ENCODE measurements at regions not wholly inside any gene's neighbourhood (a gene's known extent, or its start where the extent isn't known, plus 50 kb on each side); places are given as distances from the start of the nearest gene placed in this dataset.
"Not testable (repeated sequence)": the region's sequence is repeated elsewhere in the genome, so short reads cannot be mapped to it uniquely, and the experiment has no call there.

DNA sequence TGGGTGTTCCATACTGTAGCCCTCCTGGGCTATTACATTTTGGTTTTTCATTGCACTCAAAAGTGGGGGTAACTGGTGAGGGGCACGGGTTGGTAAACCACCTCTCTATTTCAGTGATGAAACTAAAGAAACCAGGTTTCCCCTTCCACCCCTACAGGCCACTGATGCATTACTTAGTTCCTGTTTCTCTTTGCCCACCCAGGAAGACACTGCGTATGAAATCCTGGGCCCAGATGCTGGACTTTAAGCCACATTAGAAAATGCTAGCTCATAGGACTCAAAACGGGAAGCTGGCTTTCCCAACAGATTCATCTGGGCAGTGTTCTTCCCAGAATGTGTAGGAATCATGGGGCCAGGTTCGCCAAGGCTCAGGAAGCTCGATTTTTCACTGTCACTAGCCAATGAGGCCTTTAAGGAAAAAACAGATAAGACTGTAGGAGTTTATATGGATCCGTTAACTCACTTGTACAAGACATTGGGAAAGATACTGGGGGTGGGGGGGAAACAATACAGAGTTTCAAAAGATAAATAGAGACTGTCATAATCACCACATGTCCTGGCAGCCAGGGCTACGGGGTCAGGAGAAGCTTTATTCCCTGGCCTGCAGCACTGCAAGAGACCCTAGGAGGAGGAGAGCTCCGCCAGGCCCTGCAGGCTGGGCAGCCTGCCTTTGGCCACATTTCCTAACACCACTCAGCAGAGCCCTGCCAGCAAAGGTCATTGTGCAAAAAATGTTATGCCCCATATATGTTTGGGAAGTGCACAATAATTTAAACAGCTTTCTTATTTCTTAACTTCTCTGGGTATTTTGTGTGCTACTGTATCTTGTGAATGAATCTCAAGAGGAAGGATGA is 228.5 kb upstream of the PLGLB2 start:
- not testable (repeated sequence) for DNase-seq

DNA sequence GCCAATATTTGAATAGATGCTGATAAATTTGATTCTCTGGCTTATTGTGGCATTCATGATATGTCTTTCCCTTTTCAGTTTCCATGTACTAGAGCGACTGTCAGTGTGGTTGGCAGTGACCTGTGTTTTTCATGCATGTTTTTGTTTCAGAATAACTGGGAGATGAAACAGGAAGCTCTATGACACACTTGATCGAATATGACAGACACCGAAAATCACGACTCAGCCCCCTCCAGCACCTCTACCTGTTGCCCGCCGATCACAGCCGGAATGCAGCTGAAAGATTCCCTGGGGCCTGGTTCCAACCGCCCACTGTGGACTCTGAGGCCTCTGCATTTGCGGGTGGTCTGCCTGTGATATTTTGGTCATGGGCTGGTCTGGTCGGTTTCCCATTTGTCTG is 226.8 kb upstream of the PLGLB2 start:
- DNase-seq, result not testable (repeated sequence)

DNA sequence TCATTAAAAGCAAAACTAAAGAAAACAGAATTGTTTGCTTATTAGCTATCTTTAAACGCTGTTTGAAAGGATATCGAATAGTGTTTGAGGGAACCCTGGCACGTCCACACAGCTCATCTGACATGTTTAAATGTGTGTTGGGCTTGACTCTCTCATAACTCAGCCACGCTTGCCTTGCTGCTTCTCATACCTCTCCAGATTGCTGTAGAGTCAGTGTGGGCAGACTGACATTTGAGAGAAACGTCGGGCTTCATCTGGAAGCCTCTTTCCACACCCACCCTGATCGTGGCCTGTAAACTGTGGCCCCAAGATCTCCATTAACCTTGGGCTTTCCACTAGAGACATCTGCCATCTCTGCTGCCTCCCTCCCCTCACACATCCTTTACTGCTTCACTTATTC is 226.4 kb upstream of the PLGLB2 start:
- DNase-seq, result not testable (repeated sequence)

DNA sequence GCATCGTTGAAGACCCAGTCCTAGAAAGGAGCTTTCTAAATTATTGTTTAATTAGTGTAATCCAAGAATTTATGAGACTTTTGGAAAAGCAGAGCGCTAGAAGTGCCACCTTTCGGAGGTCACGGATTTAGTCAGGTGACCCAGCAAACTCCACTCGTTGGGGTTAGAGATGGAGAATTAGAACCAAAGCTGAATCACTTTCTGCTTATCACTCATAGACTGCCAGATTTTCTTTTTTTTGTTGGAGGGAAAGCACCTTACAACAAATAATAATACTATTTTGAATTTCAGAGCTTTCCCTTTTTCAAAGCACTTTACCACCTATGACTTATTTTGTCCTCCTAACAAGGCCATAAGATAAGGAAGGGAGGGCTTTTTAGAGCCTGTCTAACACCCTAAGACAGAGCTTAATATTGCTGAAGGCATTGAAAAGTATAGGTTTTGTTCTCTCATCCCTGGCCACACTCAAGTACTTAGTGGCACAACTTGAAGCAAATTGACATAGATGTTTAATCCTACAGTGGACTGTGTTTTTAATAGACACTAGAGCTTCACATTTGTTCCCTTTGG is 223.2 kb upstream of the PLGLB2 start:
- DNase-seq, result not testable (repeated sequence)

DNA sequence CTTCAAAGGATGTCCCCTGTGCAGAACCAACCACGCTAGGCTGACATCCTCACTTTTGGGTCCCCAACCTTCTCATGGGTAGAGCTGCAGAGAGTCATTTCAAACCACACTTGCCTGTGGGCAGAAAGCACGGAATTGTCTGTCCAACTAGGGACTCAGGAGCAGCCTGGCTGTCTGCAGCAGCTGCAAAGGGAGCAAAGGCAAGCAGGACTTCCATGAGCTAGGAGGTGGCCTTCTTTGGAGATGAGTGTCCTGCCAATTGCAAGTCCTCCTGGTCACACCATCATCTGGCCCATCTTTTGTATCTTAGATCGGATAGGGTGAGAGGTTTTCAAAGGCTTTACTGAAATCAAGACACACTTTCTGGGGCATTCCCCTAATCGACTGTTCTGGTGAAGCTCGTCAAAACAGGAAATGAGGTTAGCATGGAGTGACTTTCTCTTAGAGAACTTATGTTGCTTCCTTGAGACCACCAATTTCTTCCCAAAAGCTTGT is 222.3 kb upstream of the PLGLB2 start:
- DNase-seq, result not testable (repeated sequence)

DNA sequence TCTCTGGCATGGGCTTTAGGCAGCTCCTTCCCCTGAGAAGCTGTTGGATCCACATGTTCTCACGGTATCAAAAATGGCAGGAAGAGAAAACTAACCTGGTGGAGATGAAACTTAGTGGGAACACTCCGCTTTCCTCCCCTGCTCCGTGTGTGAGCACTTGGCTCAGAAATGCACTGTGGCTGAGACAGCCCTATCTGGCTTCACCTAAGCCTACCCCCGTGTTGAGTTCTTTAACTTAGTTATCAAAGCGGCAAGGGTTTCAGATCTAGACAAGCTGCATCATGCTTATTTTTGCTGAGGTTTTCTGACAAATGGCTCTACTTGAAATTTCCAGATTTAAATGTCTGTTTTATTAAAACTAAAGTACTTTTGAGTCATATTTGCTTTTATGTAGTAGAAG is 221.6 kb upstream of the PLGLB2 start:
- not testable (repeated sequence) for DNase-seq

DNA sequence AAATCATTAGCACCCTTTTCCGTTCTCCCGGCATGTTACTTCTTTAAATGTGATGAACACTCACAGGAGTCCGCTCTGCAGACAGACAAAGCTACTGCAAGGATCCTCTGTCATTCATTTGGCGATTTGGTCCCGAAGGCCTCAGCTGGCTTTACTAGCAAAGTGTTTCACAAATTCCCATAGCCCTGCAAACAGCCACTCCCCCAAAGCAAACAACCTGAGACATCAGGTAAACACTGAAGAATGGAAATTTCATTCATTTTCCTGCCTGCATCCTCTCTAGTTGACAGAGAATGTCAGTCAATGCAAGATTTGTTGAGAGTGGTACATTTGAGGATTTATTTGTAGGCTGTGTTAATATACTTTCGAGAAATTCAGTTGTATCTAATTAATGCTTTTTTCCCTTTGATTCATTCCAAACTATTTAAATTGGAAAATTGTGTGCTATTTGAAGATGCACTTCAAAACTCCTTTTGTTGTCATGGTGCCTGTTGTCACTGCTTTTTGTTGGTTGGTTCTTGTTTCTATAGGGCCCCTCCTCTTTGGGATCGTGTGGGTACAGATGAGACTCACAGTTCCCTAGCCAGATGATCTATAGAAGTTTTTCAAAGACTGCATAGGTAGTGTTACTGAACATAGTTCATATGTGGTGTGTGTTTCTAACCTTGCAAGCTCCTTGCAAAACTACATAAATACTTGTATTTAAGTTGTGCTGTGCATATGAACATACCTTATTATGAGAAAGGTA is 215.7 kb upstream of the PLGLB2 start:
- DNase-seq, result not testable (repeated sequence)

DNA sequence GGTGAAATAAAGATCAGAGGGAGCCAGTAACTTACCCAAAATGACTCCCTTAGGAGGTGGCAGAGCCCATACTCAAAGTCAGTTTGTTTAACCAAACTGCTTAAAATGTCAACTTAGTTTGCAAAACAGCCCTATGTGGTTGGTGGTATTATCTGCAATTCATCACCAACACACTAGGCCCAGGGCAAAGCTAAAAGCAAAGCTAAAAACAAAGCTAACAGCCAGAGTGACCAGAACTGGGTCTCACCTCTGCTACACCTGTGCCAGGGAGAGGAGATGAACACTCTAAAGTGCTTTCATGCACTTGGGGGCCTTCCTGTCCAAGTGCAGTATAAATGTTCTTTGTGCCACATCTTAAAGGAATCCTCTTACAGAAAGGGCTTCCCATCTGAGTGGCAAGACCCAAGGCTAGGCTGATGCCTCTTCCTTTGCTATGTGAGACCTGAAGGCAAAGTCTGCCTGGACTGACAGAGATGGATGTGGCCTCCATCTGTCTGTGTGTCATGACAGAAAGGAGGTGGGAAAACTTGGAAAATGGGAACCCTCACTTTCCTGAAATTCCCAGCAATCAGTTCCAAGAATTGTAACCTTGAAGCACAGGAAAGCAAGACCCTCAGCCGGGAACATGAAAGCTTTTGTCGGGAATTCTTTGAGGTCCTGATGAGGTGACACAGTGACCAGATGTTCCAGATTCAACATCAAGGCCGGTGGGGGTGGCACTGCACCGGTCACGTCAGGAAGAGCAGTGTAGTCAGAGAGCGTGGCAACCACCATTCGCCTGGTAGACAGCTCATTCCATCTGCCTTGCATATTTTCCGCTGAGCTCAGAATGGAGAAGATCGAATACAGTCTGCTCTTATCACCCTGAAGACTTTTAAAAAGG is 214.3 kb upstream of the PLGLB2 start:
- not testable (repeated sequence) for DNase-seq

DNA sequence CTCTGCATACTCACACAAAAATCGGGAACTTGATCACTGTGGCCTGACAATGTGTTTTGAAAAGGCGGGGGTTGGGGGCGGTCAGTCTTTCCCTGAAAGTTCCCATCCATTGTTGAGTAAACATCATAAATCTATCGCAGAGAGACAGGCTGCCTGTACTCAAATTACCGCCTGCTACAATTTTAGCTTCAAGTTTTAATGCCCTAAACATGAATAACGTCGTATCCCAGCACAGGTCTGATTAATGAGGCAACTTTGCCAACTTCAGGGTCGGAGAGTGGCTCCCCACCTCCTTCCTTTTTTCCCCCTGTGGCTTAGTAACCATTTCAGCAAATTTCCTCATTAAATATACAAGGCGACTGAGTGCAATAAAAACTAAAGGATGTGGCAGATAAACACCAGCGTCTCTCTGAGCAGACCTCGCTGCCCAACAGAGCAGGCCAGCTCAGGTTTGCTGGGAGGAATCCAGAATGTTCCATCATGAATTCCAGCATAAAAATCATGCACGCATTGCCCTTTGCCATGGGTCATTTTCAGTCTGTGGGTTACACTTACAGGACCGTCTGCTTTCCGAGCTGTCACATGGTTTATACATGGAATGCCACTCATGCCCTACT is 213.5 kb upstream of the PLGLB2 start:
- not testable (repeated sequence) for DNase-seq

DNA sequence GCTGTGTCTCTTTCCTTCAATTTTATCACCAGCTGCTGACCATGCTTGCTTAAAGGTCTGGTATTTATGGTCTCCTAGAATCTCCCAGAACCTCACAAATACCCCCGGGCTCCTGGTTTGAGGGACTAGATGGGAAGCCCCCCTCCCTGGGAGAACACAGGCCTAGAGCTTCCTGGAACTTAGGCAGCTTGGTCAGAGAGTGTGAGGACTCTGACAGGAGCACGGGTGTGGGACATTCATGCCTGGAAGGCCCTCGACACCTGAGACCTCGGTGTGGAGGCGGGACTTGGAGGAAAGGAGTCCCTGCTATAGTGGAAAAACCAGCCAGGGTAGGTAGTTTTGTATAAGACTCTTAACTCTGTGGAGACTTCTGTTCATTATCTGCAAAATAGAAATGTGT is 211.5 kb upstream of the PLGLB2 start:
- DNase-seq, result not testable (repeated sequence)

DNA sequence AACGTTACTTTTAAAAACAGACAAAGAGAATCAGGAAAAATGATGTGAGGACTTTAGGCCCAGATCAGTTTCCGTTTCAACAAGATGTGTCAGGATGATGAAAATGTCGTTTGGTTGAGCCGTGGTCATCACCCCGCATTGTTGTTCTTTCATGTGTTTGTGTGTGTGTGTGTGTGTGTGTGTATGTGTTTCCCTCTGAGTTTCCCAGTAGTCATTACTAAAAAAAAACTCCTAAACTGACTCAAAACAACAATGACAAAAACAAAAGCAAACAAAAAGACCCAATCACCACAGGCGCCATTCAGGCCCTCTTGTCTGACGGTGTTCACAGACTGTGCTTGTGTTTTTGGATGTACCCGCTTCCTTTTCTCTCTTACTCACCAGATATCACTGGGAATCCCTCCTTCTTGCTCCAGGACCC is 210.6 kb upstream of the PLGLB2 start:
- DNase-seq, result not testable (repeated sequence)

DNA sequence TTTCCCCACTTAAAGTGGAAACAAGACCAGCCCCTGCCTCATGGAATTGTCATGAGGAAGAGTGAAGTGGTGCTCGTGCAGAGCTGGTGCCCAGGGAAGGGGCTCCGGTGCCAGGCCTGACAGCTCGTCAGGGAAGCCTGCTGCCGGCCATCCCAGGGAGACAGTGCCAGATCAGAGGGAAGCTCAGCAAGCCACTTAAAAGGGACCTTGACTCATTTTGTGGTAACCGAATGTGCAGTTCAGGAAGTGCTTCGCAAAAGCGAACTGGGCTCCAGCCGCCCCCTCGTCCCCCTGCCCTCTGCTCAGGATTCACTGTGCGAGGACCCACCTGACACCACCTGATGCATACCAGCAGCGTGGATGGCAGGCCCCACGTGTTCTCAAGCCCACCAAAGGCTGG is 209.6 kb upstream of the PLGLB2 start:
- DNase-seq, result not testable (repeated sequence)

DNA sequence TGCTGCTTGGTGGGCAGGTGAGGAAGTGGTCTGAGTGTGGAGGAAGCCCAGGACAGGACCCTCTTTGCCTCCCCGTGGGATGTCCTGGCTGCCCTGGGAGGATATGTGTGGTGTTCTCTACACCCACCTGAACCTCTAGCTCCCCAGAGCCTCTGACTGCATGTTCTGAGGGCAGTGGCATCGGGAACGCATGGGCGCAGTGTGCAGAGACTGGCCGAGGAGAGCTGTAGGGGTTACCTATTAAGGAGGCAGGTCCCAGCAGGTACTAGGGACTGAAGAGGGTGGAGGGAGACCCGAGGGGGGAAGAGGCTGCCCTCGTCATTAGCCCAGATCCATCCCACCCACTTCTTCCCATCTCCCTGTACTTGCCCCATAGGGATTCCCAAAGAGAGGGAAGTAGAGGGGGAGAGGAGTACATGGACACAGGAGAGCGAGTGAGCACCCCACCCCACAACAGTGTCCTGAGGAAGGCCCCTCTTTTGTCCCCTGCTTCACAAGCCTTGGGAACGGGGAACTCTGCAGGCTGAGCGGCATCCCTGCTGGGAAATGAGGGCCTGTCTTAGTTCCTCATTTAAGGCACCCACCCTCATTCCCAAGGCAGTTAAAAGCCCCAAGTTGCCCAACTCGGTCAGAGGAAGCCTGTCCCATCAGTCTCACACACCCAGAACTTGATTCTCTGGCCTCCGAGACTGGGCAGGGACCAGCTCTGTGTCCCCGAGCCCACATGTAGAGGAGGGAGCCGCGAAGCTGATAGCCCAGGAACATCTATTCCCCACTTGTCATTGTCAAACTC is 208.5 kb upstream of the PLGLB2 start:
- DNase-seq, result not testable (repeated sequence)

DNA sequence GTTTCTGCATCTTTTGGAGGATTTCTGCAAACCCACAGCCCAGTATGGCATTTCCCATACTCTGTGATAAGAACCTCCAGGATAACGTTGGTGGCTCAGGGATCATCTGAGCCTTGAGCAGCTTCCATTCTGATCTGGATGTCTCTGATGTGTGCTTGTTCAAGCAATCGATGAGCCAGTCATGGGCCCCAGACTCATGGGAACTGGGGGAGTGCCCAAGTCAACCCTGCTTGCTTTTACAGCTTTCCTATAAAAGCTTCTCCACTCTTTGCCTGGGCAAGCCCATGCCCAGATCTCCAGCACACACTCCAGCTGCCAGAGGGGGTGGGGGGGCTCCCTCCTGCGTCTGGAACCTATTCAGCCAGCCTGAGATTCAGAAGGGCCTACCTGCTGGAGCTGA is 207.6 kb upstream of the PLGLB2 start:
- DNase-seq, result not testable (repeated sequence)

DNA sequence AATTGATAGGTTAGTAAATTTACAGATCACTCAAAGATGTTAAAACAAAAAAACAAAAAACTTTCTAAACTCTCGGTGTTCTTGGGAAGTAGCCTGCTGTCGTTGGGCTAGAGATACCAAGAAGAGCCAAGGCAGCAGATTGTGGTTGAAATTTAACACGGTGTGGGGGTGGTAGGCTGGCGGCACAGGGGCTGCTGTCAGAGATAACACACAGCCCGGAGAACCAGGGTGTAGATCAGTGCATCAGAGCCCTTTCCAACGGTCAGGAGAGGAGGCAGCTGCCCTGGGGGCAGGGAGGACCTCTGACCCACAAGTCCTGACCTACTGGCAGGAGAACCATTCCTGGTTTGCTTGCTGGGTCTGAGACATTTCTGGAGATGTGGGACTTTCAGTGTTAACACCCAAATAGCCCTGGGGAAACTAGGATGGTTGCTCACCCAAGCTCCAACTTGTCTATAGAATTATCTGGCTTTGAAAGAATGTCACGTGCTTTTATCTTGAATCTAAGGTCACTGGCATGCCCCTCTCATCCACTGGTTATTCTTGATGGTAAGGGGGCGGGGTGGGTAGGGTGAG is 205.2 kb upstream of the PLGLB2 start:
- not testable (repeated sequence) for DNase-seq

DNA sequence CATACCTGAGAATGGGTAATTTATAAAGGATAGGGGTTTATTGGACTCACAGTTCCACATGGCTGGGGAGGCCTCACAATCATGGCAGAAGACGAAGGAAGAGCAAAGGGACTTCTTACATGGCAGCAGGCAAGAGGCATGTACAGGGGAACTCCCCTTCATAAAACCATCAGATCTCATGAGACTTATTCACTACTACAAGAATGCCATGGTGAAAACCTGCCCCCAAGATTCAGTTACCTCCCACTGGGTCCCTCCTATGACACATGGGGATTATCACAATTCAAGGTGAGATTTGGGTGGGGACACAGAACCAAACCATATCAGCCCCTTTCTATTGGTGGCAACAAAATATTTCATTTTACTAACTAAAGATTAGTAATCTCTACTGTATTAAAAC is 204.1 kb upstream of the PLGLB2 start:
- DNase-seq, result not testable (repeated sequence)

DNA sequence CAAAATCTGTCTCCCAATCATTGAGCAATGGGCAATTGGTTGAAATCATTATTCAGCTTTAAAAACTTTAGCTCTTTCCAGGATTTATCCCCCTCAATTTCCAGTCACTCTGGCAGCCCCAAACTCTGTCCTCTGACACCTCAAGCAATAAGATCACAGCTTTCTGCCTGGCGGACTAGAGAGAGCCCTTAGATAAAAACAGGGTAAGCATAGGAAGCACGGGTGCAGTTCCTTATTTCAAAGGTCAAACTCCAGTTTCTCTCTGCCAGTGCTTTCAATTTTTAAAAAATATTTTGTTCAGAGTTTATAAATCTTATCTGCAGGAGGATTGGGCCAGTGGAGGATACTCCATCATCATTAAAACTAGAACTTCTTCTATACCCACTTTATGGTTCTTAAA is 200.8 kb upstream of the PLGLB2 start:
- not testable (repeated sequence) for DNase-seq

DNA sequence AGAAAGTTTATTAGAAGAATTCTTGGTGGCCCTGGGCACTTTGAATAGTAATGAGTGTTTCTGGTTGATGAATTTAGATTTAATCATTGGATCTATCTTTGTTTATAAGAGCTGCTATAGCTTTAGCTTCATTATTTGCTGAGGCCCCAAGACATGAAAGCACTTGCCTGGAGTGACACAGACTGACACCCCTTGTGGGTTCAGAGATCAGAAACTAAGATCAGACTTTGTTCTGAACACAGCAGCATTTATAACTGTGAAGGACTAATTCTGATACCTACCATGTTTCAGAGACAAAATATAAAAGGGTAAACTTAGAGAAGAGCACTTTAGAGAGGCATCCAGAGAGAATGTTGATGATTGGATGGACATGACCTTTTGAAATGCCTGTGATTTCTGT is 199.9 kb upstream of the PLGLB2 start:
- DNase-seq, result not testable (repeated sequence)

DNA sequence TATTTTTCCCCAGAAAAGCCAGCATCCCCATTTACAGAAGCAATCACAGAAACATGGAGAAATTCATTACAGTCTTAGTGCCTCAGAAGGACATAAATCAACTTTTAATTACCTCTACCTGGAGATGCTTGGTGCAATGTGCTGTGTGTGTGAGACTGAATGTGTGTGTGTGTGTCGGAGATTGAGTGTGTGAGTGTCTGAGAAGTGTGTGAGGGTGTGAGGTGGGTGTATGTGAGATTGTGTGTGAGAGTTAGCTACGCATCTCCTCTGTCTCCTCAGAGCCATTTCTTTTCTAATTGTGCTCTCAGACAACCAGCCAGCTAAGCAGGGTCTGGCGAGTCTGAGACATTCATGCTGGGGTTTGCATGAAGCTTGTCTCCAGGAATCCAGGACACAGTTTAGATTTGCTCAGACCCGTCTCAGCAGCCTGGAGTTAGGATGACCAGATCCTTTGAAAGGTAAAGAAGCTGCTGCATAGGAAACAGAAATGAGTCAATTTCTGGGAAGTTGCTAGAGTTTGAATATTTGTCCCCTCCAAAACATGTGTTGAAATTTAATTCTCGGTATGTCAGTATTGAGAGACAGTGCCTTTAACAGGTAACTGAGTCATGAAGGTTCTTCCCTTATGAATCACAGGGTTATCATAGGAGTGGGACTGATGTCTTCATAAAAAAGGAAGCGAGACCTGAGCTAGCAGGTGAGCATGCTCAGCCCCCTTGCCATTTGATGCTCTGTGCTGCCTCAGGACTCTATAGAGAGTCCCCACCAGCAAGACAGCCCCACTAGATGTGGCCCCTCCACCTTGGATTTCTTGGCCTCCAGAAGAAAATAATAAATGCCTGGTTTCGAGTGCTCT is 199.0 kb upstream of the PLGLB2 start:
- DNase-seq, result not testable (repeated sequence)

Data from right forelimb (tissue), 1 donor.